ENCODE measurements at regions not wholly inside any gene's neighbourhood (a gene's known extent, or its start where the extent isn't known, plus 50 kb on each side); places are given as distances from the start of the nearest gene placed in this dataset.
"Not testable (repeated sequence)": the region's sequence is repeated elsewhere in the genome, so short reads cannot be mapped to it uniquely, and the experiment has no call there.

DNA sequence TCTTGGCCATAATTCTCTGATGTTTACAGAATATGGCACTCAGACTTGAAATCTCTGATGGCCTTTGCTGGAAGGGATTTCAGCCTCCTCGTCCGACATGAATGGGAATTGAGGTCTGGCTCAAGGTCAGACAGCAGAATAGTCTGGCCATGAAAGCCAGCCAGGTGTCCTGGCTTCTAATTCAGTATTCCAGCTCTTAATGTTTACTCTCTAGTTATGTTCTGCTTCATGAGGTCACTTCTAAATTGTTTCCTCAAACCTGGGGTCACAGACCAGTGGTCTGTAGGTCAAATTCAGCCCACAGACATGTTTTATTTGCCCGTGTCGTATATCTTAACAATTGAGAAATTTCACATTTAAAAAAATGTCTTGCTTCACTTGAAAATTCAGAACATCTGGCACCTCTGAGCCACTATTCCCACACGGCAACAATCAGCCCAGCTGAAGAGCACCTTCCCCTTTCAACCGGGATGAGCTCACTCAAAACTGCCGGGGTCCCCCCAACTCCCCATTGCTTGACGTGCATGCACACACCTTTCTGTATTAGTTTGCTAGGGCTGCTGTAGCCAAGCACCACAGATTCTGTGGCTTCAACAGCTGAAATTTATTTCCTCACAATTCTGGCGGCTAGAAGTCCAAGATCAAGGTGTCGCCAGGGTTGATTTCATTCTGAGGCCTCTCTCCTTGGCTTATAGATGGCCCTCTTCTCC, 243.5 kb downstream of the ENC1 start:
- no peak for DNase-seq

DNA sequence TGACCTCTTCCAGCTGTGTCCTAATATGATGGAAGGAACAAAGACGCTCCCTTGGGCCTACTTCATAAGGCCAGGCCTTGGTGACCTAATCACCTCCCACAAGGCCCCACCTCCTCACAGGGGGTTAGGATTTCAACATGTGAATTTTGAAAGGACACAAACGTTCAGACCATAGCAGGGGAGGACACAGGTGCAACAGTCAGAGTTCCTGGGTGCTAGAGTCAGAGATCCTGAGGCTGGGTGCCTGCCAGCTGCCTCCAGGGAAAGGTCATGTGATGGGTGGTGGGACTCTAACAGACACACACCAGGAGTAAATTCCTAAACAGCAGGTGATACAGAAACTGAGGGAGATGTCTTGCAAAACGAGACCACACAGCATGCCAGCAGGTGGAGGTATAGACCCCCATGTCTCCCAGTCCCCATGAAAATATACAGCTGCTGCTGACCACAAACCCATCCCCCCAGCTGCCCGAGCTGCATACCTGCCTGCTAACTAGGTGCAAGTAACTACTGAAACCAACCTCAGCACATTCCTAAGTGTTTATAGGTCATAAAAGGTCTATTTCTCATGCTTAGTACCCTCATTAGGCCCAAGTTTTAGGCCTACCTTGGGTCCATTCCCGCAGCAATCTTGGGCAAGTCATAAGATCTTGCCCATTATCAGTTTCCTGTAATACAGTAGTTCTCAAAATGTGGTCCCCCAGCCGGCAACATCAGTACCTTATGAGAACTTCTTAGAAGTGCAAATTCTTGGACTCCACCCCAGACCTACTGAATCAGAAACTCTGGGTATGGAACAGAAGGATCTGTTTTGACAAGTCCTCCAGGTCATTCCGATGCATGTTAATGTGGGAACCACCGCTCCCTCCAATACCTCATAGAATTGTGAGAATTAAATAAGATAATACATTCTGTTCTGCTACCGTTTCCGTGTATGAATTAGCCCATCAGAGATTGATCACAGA, 245.3 kb downstream of the ENC1 start:
- no peak for DNase-seq

DNA sequence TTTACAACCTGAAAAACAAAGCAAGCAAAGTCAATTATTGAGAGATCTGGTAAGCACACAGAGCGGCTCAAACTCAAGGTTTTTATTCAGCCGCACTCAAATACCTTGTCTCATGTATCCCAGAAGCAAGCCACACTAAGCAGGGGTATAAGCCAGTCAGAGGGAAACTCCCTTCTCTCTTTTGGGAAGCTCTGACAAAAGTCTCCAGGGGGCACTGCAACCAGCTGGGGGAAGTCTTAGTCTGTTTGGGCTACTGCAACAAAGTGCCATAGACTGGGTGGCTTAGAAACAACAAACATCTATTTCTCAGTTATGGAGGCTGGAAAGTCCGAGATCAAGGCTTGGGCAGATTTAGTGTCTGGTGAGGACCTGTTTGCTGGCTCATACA, 246.0 kb downstream of the ENC1 start:
- no peak for DNase-seq

DNA sequence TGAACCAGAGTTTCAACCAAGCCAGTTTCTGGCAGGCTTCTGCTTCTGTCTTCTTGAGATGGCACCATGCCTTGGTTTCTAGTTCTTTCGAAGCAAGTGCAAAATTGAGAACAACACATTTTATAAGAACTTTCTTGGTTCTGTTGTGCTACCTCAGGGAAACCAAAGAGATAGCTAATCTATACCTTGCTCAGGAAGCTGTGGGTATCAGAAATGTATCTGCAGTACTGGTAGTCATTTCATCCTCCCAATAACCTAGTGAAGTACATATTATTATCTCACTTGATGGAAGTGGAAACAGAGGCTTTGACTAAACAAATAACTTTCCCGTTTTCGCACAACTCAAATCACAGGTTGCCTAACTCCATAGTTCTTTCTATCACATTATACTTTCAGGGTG, 246.6 kb downstream of the ENC1 start:
- no peak for DNase-seq

DNA sequence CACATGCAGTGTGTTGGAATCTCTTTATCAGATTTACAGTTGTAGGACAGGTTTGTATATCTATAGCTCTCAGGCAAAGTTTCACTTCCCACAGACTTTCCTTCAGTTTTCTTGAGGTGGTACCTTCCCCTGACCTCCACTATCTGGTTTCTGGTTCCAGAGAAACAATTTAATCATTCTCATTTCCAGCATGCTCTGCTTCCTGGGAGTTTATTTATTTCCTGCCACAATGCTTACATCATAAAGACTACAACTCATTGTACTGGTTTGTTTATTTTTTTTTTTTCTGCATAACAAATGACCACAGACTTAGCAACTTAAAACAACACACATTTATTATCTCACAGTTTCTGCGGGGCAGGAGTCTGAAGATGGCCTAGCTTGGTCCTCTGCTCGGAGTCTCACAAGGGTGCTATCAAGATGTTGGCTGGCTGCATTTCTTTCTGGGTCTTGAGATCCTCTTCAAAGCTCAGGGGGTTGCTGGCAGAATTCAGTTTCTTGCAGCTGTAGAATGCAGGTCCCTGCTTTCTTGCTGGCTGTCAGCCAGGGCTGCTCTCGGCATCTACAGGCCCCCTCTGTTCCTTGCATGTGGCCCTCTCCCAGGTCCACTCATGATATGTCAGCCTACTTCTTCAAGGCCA, 247.7 kb downstream of the ENC1 start:
- peak in 1 of 2 experiments; percentile 28 for DNase-seq

DNA sequence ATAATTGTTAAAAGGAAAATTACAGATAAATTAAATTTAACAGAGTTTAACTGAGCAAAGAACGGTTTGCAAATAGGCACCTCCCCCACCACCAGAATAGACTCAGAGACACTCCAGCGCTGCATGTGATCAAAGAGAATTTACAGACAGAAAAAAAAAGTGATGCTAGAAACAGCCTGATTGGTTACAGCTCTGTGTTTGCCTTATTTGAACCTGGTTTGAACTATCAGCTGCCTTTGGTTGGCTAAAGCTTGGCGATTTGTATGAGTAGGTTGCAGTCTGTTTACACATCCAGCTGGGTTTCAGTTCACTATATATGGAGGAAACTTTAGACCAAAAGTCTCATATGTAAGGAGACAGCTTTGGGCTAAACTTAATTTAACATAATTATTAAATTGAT, 249.1 kb downstream of the ENC1 start:
- no peak for DNase-seq

GRCh38 chr5:74390822-74391221, 249.7 kb downstream of the ENC1 start:
- no peak for DNase-seq

- no peak for DNase-seq
Measured at GRCh38 chr5:74390306-74390637, 250.3 kb downstream of the ENC1 start.

DNA sequence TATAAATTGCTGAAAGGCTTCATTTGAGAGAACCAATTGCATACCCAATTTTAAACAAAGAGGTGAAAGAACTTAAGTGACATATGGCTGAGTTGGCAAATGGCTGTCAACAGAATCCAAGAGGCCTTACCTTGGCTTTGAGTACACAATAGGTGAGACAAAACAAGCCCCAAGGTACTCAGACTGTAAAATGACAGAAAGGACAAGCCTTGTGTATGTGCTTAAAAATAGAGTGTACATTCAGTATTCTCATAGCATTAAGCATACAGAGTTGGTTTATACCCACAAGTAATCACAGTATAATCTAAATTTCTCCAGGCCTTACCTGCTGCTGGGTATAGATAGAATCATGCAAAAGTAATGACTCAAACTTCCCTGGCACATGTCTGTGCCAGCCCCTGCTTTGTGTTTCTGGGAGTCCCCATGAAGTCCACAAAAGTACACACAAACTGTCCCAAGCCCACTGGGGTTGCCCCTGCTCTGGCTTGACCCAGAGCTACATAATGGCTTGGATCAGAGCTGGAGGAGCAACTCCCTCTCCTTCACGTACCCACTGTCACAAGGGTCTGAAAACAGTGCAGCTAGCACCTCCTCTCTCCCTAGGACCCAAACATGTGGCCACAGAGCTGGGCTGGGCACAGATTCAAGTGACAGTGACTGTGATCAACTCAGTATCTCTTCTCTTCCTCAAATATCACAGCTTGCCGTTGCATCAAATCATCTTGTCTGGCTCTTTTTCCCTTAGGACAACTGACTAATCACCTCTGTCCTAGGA, 250.8 kb downstream of the ENC1 start:
- DNase-seq = no peak

GRCh38 chr5:74388411-74388810, 252.1 kb downstream of the ENC1 start:
- DNase-seq = not testable (repeated sequence)

- peak; percentile 32 to 46 for DNase-seq
Measured at GRCh38 chr5:74386571-74387334, 253.8 kb downstream of the ENC1 start.

GRCh38 chr5:74384851-74385250, 255.7 kb downstream of the ENC1 start:
- DNase-seq = no peak

GRCh38 chr5:74382987-74383593, 257.4 kb downstream of the ENC1 start:
- DNase-seq = no peak

DNA sequence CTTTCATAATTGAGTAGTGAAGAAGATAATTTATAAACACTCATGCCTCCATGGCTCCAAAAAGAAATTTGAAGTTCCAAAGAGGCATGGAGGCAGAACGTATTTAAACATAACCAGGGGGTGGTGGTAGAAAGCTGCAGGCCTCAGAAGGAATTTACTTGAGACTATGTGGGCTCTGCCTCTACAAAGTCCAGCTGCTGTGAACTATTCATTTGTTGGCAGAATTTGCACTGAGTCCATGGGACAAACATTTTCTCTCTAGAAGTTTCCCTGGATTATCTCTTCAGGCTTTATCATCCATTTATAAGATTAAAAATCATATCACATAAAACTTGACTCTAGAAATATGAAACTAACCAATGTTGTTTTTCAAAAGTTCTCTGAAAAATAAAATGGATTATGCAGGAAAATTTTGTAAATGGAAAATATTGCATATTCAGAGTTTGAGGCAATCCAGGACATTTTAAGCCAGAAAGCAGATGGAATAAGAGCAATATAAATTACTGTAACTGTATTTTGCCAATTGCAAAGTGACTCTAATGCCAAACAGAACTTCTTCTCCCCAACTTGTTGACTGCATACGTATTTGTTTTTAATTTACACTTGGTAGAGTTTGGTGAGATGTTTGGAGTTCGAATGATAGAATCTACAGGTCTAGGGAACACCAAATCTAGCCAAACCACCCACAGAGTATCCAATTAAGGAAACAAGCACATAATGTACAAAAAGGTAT, 258.2 kb downstream of the ENC1 start:
- no peak for DNase-seq

- DNase-seq = no peak
Measured at GRCh38 chr5:74380193-74380592, 260.3 kb downstream of the ENC1 start.

GRCh38 chr5:74378464-74378863, 262.1 kb downstream of the ENC1 start:
- peak in 1 of 2 experiments; percentile 18 for DNase-seq

GRCh38 chr5:74376187-74376586, 264.3 kb downstream of the ENC1 start:
- DNase-seq = no peak

DNA sequence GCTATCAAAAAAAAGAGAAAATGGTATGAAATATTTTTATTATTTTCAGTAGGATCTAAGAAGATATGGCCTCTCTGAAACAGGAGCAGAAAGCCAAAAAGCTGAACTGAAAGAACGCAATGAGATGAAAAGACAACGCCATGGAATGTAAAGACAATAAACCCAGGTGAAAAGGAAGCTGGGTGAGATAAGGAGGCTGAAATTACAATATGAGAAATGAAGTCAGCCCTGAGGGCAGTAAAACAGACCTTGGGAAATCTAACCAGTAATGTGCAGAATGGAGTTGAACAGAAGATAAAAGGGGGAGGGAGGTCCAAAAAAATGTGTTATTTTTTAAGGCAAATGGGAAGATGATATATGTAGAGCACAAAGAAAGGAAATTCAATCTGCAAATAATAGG, 265.3 kb downstream of the ENC1 start:
- no peak for DNase-seq

DNA sequence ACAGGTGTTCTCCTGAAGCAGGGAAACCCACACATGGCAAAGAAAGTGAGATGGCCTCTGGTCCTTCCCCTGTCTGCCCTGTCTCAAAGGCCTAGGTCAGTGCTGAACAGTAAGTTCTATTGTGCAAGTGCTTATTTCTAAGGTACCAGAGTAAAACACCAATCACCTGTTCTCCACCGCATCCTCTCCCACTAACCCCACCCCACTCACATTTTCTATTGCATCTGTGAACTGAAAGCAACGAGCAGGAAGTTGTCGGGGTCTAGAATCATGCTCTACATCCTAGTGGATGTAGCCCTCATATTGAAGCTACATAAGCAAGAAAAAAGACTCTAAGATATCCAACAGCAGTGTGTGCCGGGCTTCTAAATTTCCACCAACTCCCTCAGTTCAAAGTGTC, 265.9 kb downstream of the ENC1 start:
- no peak for DNase-seq

DNA sequence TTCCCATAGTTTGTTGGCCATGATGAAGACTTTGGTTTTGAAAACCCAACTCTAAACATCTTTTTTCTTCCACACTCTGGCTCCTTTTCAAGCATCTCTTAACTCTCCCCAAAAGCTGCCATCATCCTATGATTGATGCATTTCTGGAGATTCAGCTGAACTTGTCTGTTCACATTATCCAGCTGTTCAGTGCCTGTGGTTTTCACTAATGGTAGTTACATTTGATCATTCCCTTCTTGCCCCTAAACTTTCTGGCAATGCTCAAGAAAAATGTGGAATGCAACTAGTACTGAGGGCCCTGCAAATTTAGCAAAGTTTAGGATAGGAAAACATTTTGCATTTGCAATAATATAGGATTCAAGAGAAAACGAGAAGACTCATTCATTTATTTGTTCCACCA, 267.5 kb downstream of the ENC1 start:
- DNase-seq = no peak

DNA sequence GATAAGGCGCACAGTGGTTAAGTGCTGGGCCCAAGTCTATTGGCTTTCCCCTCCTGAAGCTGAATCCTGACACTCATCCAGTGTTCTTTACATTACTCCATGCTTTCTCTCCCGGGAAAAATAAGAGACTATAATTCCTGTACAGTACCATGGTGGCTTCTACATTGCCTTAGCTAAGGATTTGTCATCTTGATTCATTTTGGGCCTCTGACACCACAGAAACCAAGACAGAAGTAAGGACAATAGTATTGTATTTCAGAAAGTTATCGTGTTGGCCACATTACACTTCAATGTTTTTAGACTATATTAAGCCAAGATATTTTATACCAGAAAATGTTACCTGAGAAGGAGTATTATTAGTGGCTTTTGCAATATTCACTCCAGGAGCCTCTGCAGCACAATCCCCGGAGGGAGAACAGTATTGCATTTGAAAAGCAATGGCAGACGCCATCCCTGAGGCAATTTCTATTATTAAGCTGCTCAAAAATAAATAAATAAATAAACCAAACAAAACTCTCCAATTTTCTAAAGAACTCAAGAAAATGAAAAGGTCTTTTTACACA, 267.9 kb downstream of the ENC1 start:
- DNase-seq = no peak

Measured in SW 1271 (cell line).